DMS153 (cell line): ENCODE measurements at regions not wholly inside any gene's neighbourhood (a gene's known extent, or its start where the extent isn't known, plus 50 kb on each side); places are given as distances from the start of the nearest gene placed in this dataset.
"Not testable (repeated sequence)": the region's sequence is repeated elsewhere in the genome, so short reads cannot be mapped to it uniquely, and the experiment has no call there.

Experiments
- DNase-seq: peaks from one replicate; lab custom pipeline; 2025; lab: John Stamatoyannopoulos, UW

GRCh38 chr9:97773091-97773490, 76.0 kb upstream of the XPA start:
- no peak for DNase-seq

- no peak for DNase-seq
These were observed 76.6 kb upstream of the XPA start for GRCh38 chr9:97773723-97774122.

- no peak for DNase-seq
These were observed 77.5 kb upstream of the XPA start for GRCh38 chr9:97774673-97775072.

- DNase-seq = not testable (repeated sequence)
These were observed 74.3 kb upstream of the FOXE1 start for GRCh38 chr9:97778740-97779139.

GRCh38 chr9:97779608-97780007, 73.4 kb upstream of the FOXE1 start:
- no peak for DNase-seq

- no peak for DNase-seq
These were observed 71.1 kb upstream of the FOXE1 start for GRCh38 chr9:97781902-97782301.

GRCh38 chr9:97786341-97786740, 66.7 kb upstream of the FOXE1 start:
- no peak for DNase-seq

- DNase-seq = no peak
These were observed 65.5 kb upstream of the FOXE1 start for GRCh38 chr9:97787551-97787950.

GRCh38 chr9:97788763-97789663, 64.0 kb upstream of the FOXE1 start:
- DNase-seq = no peak

GRCh38 chr9:97790542-97790941, 62.5 kb upstream of the FOXE1 start:
- no peak for DNase-seq

- no peak for DNase-seq
These were observed 61.5 kb upstream of the FOXE1 start for GRCh38 chr9:97791542-97791941.

- no peak for DNase-seq
These were observed 60.0 kb upstream of the FOXE1 start for GRCh38 chr9:97793067-97793466.

- no peak for DNase-seq
These were observed 58.4 kb upstream of the FOXE1 start for GRCh38 chr9:97794666-97795065.

GRCh38 chr9:97796176-97796575, 56.9 kb upstream of the FOXE1 start:
- DNase-seq = not testable (repeated sequence)

GRCh38 chr9:97801180-97801579, 51.8 kb upstream of the FOXE1 start:
- DNase-seq = no peak

- DNase-seq = no peak
These were observed 50.8 kb upstream of the FOXE1 start for GRCh38 chr9:97802276-97802675.

- peak; percentile 67 for DNase-seq
These were observed 49.6 kb upstream of the FOXE1 start for GRCh38 chr9:97803167-97804058.
